ENCODE measurements at regions not wholly inside any gene's neighbourhood (a gene's known extent, or its start where the extent isn't known, plus 50 kb on each side); places are given as distances from the start of the nearest gene placed in this dataset.

DNA sequence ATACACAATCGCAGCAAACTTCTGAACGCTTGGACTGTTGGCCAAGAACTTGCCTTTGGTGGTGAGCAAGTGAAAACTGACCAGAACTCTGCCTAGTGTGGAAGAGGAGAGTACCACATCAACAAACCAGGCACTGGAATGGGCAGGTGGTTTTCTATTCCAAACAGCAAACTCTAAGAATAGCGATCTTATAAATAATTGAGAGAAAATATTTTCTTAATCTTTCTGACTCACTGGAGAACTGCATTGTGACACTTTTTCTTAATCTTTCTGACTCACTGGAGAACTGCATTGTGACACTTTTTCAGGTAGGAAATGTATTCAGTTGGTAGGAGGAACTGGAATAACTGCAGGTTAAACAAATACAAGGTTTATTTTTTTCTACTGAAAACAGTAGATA is 57.0 kb upstream of the SORBS2 start:
- Histone ChIP-seq H3F3A (replicated peaks; ENCODE audit: insufficient read depth) (no peaks in the 10 kb centered on the region), H3K4me3 (ENCODE audit: low read depth in 2 of 2, low read length in 1 of 2) (no peak overlapping the region), H3K9me2 (no peaks in the 10 kb centered on the region), H3K79me2 (ENCODE audit: insufficient read depth) (no peaks in the 10 kb centered on the region), H3K4me2 (no peak overlapping the region), H3K4me1 (ENCODE audit: control insufficient read depth in 1 of 2, insufficient read depth in 2 of 2, low read depth in 1 of 2, low read length in 1 of 2) (peaks cover 0 to 23% of the 10 kb centered on the region in 2 experiments; a peak in 2 of 4 replicates), H4K20me1 (ENCODE audit: insufficient read depth) (no peaks in the 10 kb centered on the region), H3K27ac (ENCODE audit: low read depth in 2 of 2, low read length in 1 of 2) (no peak overlapping the region), H3K9me3 (no peaks in the 10 kb centered on the region), H3K9ac (no peak overlapping the region), H3K27me3 (ENCODE audit: insufficient read depth) (no peaks in the 10 kb centered on the region), H3K36me3 (replicated peaks in 1 of 2; ENCODE audit: control insufficient read depth in 1 of 2, insufficient read depth in 2 of 2, low read length in 1 of 2) (no peaks in the 10 kb centered on the region), H2AFZ (ENCODE audit: low read depth) (no peak overlapping the region)
- CTCF ChIA-PET: interaction anchor here (1.3 kb wide), 1 partner anchor 16 kb away, joined by 3 read pairs; no protein-coding TSS in a partner anchor
- TF ChIP-seq RAD21 (IDR thresholded peaks at IDR 0.05; ENCODE audit: low read length): no peak
- TF ChIP-seq NRF1 (IDR thresholded peaks at IDR 0.05; ENCODE audit: low read depth, low read length): no peak
- TF ChIP-seq, protein P1, sequence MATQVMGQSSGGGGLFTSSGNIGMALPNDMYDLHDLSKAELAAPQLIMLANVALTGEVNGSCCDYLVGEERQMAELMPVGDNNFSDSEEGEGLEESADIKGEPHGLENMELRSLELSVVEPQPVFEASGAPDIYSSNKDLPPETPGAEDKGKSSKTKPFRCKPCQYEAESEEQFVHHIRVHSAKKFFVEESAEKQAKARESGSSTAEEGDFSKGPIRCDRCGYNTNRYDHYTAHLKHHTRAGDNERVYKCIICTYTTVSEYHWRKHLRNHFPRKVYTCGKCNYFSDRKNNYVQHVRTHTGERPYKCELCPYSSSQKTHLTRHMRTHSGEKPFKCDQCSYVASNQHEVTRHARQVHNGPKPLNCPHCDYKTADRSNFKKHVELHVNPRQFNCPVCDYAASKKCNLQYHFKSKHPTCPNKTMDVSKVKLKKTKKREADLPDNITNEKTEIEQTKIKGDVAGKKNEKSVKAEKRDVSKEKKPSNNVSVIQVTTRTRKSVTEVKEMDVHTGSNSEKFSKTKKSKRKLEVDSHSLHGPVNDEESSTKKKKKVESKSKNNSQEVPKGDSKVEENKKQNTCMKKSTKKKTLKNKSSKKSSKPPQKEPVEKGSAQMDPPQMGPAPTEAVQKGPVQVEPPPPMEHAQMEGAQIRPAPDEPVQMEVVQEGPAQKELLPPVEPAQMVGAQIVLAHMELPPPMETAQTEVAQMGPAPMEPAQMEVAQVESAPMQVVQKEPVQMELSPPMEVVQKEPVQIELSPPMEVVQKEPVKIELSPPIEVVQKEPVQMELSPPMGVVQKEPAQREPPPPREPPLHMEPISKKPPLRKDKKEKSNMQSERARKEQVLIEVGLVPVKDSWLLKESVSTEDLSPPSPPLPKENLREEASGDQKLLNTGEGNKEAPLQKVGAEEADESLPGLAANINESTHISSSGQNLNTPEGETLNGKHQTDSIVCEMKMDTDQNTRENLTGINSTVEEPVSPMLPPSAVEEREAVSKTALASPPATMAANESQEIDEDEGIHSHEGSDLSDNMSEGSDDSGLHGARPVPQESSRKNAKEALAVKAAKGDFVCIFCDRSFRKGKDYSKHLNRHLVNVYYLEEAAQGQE (IDR thresholded peaks at IDR 0.05; ENCODE audit: low read depth, low read length): no peak
- TF ChIP-seq, protein P2, sequence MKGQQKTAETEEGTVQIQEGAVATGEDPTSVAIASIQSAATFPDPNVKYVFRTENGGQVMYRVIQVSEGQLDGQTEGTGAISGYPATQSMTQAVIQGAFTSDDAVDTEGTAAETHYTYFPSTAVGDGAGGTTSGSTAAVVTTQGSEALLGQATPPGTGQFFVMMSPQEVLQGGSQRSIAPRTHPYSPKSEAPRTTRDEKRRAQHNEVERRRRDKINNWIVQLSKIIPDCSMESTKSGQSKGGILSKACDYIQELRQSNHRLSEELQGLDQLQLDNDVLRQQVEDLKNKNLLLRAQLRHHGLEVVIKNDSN (IDR thresholded peaks at IDR 0.05; ENCODE audit: borderline replicate concordance, low read depth): no peak
- WGBS (ENCODE audit: low lambda C conversion rate): 83% methylated on average over 3 of the region's 3 CpGs
- POLR2A ChIA-PET: no interaction called here
- DNase-seq: no peak

DNA sequence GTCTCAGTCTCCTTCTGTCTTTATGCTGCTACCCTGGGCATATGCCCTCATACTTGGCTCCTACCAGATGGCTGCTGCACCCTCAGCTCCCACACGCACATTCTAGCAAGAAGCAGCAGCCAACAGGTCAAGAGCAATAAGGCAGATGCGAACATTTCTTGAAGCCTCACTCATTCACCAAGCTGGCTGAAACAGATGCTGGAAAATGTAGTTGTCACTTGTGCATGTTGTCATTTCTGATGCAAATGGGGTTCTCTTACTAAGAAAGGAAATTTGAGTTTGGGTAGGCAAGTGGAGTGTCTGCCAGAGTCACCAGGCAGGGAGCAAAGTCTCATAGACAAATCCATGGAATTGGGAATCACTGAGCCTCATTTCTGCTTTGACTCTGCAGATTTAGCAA is 57.4 kb upstream of the SORBS2 start:
- Histone ChIP-seq H3K27ac (ENCODE audit: low read depth in 2 of 2, low read length in 1 of 2) (no peak overlapping the region), H3K79me2 (ENCODE audit: insufficient read depth) (no peaks in the 10 kb centered on the region), H3K9ac (no peak overlapping the region), H3F3A (replicated peaks; ENCODE audit: insufficient read depth) (peaks cover 1% of the 10 kb centered on the region), H3K9me3 (no peaks in the 10 kb centered on the region), H3K27me3 (ENCODE audit: insufficient read depth) (no peaks in the 10 kb centered on the region), H3K4me2 (no peak overlapping the region), H3K9me2 (no peaks in the 10 kb centered on the region), H3K4me3 (ENCODE audit: low read depth in 2 of 2, low read length in 1 of 2) (no peak overlapping the region), H3K4me1 (ENCODE audit: control insufficient read depth in 1 of 2, insufficient read depth in 2 of 2, low read depth in 1 of 2, low read length in 1 of 2) (peaks cover 0 to 23% of the 10 kb centered on the region in 2 experiments; a peak in 2 of 4 replicates), H3K36me3 (replicated peaks in 1 of 2; ENCODE audit: control insufficient read depth in 1 of 2, insufficient read depth in 2 of 2, low read length in 1 of 2) (no peaks in the 10 kb centered on the region), H4K20me1 (ENCODE audit: insufficient read depth) (no peaks in the 10 kb centered on the region), H2AFZ (ENCODE audit: low read depth) (no peak overlapping the region)
- WGBS (ENCODE audit: low lambda C conversion rate): 93% methylated on average over 2 of the region's 2 CpGs
- CTCF ChIA-PET: no interaction called here
- TF ChIP-seq TAF1 (IDR thresholded peaks at IDR 0.05; ENCODE audit: borderline replicate concordance, low read depth, low read length) (no peak), JUND (IDR thresholded peaks at IDR 0.05) (no peak), RFX5 (IDR thresholded peaks at IDR 0.05; ENCODE audit: low read length) (no peak), FOXM1 (IDR thresholded peaks at IDR 0.05; ENCODE audit: low read depth) (no peak)
- TF ChIP-seq, protein P3, sequence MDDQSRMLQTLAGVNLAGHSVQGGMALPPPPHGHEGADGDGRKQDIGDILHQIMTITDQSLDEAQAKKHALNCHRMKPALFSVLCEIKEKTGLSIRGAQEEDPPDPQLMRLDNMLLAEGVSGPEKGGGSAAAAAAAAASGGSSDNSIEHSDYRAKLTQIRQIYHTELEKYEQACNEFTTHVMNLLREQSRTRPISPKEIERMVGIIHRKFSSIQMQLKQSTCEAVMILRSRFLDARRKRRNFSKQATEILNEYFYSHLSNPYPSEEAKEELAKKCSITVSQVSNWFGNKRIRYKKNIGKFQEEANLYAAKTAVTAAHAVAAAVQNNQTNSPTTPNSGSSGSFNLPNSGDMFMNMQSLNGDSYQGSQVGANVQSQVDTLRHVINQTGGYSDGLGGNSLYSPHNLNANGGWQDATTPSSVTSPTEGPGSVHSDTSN (IDR thresholded peaks at IDR 0.05): no peak
- POLR2A ChIA-PET: no interaction called here
- no peak for DNase-seq
